Mesenchymal stem cell (in vitro differentiated cells and primary cell): ENCODE measurements at regions not wholly inside any gene's neighbourhood (a gene's known extent, or its start where the extent isn't known, plus 50 kb on each side); places are given as distances from the start of the nearest gene placed in this dataset.
A peak's percentile ranks its signal among the peaks of the same experiment; 100 is the strongest.

Source experiments
- DNase-seq: peaks from one replicate; pipeline ENCODE4 v3.0.0-alpha.2; 2013
- H2AFZ ChIP-seq: one replicate; pipeline ENCODE4 v1.6.1; 2013; ENCODE audit warnings: low read depth, mild to moderate bottlenecking, control low read depth, inconsistent platforms, low read length, moderate library complexity
- H2AK5ac ChIP-seq: 2 replicates; pipeline ENCODE4 v1.6.1; 2013; ENCODE audit warnings: low read length, moderate library complexity, mild to moderate bottlenecking, inconsistent platforms; ENCODE audit not compliant: severe bottlenecking
- H2BK120ac ChIP-seq: one replicate; pipeline ENCODE4 v1.6.1; 2013; ENCODE audit warnings: low read depth, mild to moderate bottlenecking, inconsistent platforms, low read length, moderate library complexity
- H2BK12ac ChIP-seq, 2 experiments: one replicate each; pipeline ENCODE4 v1.6.1; 2013; ENCODE audit warnings: inconsistent platforms in 2 of 2, low read length in 2 of 2, mild to moderate bottlenecking in 2 of 2, moderate library complexity in 2 of 2, control low read depth in 1 of 2
- H2BK15ac ChIP-seq: one replicate; pipeline ENCODE4 v1.6.1; 2013; ENCODE audit warnings: mild to moderate bottlenecking, low read depth, inconsistent platforms; ENCODE audit not compliant: poor library complexity, severe bottlenecking
- H2BK5ac ChIP-seq: 2 replicates; pipeline ENCODE4 v1.6.1; 2013; ENCODE audit warnings: low read depth, mild to moderate bottlenecking, low read length, control low read depth, inconsistent platforms; ENCODE audit not compliant: poor library complexity, severe bottlenecking
- H3K14ac ChIP-seq, 2 experiments: one replicate each; pipeline ENCODE4 v1.6.1; 2013; ENCODE audit warnings: inconsistent platforms in 2 of 2, low read length in 2 of 2, control low read depth in 1 of 2, mild to moderate bottlenecking in 1 of 2, moderate library complexity in 1 of 2
- H3K18ac ChIP-seq, 2 experiments: one replicate each; pipeline ENCODE4 v1.6.1; 2013; ENCODE audit warnings: inconsistent platforms in 2 of 2, low read length in 2 of 2, control low read depth in 1 of 2, low read depth in 1 of 2, mild to moderate bottlenecking in 1 of 2
- H3K23ac ChIP-seq, 2 experiments: one replicate each; pipeline ENCODE4 v1.6.1; 2013; ENCODE audit warnings: inconsistent platforms in 2 of 2, low read length in 2 of 2, mild to moderate bottlenecking in 2 of 2, moderate library complexity in 2 of 2, control low read depth in 1 of 2
- H3K27ac ChIP-seq: 2 replicates; pipeline ENCODE4 v1.5.1; 2013; ENCODE audit warnings: mild to moderate bottlenecking, moderate library complexity, low read length, control low read depth, inconsistent platforms; ENCODE audit not compliant: poor library complexity, severe bottlenecking
- H3K27me3 ChIP-seq, 2 experiments: 2 replicates each; pipeline versions ENCODE4 v1.6.1 to v1.7.0; 2013; ENCODE audit warnings: low read length in 2 of 2, mild to moderate bottlenecking in 2 of 2, moderate library complexity in 2 of 2, control low read depth in 1 of 2, inconsistent platforms in 1 of 2; ENCODE audit not compliant: control insufficient read depth in 1 of 2, insufficient read depth in 1 of 2
- H3K36me3 ChIP-seq, 2 experiments: 2 replicates each; pipeline versions ENCODE4 v1.6.1 to v1.7.0; 2013; ENCODE audit warnings: low read length in 2 of 2, control low read depth in 1 of 2, inconsistent platforms in 1 of 2, low read depth in 1 of 2, mild to moderate bottlenecking in 1 of 2; ENCODE audit not compliant: insufficient read depth in 2 of 2, control insufficient read depth in 1 of 2
- H3K4ac ChIP-seq, 2 experiments: one replicate each; pipeline ENCODE4 v1.6.1; 2013; ENCODE audit warnings: inconsistent platforms in 2 of 2, low read length in 2 of 2, mild to moderate bottlenecking in 2 of 2, moderate library complexity in 2 of 2, control low read depth in 1 of 2, low read depth in 1 of 2
- H3K4me1 ChIP-seq: 2 replicates; pipeline ENCODE4 v1.6.1; 2013; ENCODE audit warnings: low read depth, low read length, control low read depth; ENCODE audit not compliant: control insufficient read depth, insufficient read depth
- H3K4me2 ChIP-seq: 2 replicates; pipeline ENCODE4 v1.6.1; 2013; ENCODE audit warnings: low read length, mild to moderate bottlenecking, inconsistent platforms; ENCODE audit not compliant: poor library complexity, severe bottlenecking
- H3K4me3 ChIP-seq, 2 experiments: 2 replicates each; pipeline versions ENCODE4 v1.5.1 to v1.7.0; 2013; ENCODE audit warnings: low read length in 2 of 2, mild to moderate bottlenecking in 2 of 2, control low read depth in 1 of 2, low read depth in 1 of 2; ENCODE audit not compliant: insufficient read depth in 1 of 2
- H3K79me1 ChIP-seq: replicated peaks from 2 replicates; pipeline ENCODE4 v1.6.1; 2013; ENCODE audit warnings: mild to moderate bottlenecking, control low read depth, low read length, inconsistent platforms; ENCODE audit not compliant: poor library complexity, severe bottlenecking
- H3K9ac ChIP-seq: 2 replicates; pipeline ENCODE4 v1.7.0; 2013; ENCODE audit warnings: mild to moderate bottlenecking, low read length, moderate library complexity
- H3K9me3 ChIP-seq: 2 replicates; pipeline ENCODE4 v1.7.0; 2013; ENCODE audit warnings: mild to moderate bottlenecking, low read length; ENCODE audit not compliant: control insufficient read depth
- H4K8ac ChIP-seq: one replicate; pipeline ENCODE4 v1.6.1; 2013; ENCODE audit warnings: inconsistent platforms, mild to moderate bottlenecking, low read length, moderate library complexity
- H4K91ac ChIP-seq: one replicate; pipeline ENCODE4 v1.6.1; 2013; ENCODE audit warnings: mild to moderate bottlenecking, low read length, inconsistent platforms
- WGBS: methylation state at CpG from one replicate; pipeline ENCODE4 v1.1.7; 2013; ENCODE audit warnings: mixed read lengths; 5-methylcytosine and 5-hydroxymethylcytosine counted together

DNA sequence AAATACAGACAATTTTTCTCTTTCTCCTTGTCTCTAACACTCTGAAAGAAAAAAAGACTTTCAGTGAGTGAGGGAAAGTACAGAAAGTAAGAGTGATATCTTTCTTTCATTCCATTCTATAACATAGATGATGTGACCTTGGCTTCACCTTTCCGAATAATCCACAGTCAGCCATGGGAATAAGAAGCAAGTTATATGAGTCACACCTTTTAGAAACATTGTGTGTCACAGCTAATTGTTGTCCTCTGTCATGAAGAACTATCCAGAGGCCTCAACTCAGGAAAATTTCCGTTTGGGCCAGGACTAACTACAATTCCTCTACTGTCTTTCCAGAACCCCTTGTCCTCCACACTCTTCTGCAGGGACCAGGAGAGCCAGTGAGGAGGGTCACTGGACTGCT, 209.7 kb upstream of the FAR2 start:
- no peak overlapping the region for H3K14ac ChIP-seq
- no peak overlapping the region for H3K27ac ChIP-seq
- H4K8ac ChIP-seq, result no peak overlapping the region
- no peak overlapping the region for H2BK5ac ChIP-seq
- H2BK12ac ChIP-seq, result no peak overlapping the region
- H3K36me3 ChIP-seq, result no peaks in the 10 kb centered on the region
- H2AFZ ChIP-seq, result no peak overlapping the region
- no peak overlapping the region for H2AK5ac ChIP-seq
- no peak overlapping the region for H3K4me2 ChIP-seq
- H3K23ac ChIP-seq, result no peak overlapping the region
- no peak for DNase-seq
- no peak overlapping the region for H3K4me3 ChIP-seq
- H3K9ac ChIP-seq, result peak overlapping the region; percentile 34
- 84% methylated on average over 2 of the region's 2 CpGs for WGBS
- H3K4me1 ChIP-seq, result no peaks in the 10 kb centered on the region
- H3K9me3 ChIP-seq, result no peaks in the 10 kb centered on the region
- H3K79me1 ChIP-seq, result no peaks in the 10 kb centered on the region
- H2BK15ac ChIP-seq, result no peak overlapping the region
- no peak overlapping the region for H4K91ac ChIP-seq
- H3K27me3 ChIP-seq, result no peaks in the 10 kb centered on the region
- H3K18ac ChIP-seq, result no peak overlapping the region
- H3K4ac ChIP-seq, result no peak overlapping the region
- no peak overlapping the region for H2BK120ac ChIP-seq

DNA sequence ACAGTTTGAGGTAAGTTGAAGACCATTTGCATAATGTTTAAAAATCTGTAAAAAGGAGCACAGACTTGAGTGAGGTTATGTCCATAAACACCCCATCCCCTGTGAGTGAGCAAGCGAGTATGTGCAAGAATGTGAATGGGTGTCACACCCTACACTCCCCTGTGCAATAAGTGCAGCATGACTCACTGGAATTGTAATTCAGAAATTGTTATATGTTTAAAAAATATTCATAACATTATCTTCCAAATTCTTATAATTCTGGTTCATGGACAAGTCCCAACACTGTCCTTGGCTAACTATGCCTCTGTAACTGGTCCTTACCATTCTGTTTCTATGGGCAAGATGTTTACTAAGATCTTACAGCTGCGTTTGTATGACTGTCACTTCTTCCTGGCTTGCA, 207.8 kb upstream of the FAR2 start:
- no peaks in the 10 kb centered on the region for H3K4me1 ChIP-seq
- no peak overlapping the region for H2BK12ac ChIP-seq
- H3K14ac ChIP-seq, result no peak overlapping the region
- H3K23ac ChIP-seq, result no peak overlapping the region
- H3K18ac ChIP-seq, result no peak overlapping the region
- no peak overlapping the region for H2AFZ ChIP-seq
- H3K4me2 ChIP-seq, result no peak overlapping the region
- no peak overlapping the region for H3K4me3 ChIP-seq
- no peak overlapping the region for H3K9ac ChIP-seq
- no peak overlapping the region for H2BK5ac ChIP-seq
- H3K4ac ChIP-seq, result no peak overlapping the region
- 87% methylated on average over 2 of the region's 2 CpGs for WGBS
- no peaks in the 10 kb centered on the region for H3K27me3 ChIP-seq
- H4K8ac ChIP-seq, result no peak overlapping the region
- H2BK15ac ChIP-seq, result no peak overlapping the region
- no peaks in the 10 kb centered on the region for H3K9me3 ChIP-seq
- DNase-seq, result no peak
- H4K91ac ChIP-seq, result no peak overlapping the region
- no peak overlapping the region for H3K27ac ChIP-seq
- H3K79me1 ChIP-seq, result no peaks in the 10 kb centered on the region
- H2AK5ac ChIP-seq, result no peak overlapping the region
- no peaks in the 10 kb centered on the region for H3K36me3 ChIP-seq
- no peak overlapping the region for H2BK120ac ChIP-seq

DNA sequence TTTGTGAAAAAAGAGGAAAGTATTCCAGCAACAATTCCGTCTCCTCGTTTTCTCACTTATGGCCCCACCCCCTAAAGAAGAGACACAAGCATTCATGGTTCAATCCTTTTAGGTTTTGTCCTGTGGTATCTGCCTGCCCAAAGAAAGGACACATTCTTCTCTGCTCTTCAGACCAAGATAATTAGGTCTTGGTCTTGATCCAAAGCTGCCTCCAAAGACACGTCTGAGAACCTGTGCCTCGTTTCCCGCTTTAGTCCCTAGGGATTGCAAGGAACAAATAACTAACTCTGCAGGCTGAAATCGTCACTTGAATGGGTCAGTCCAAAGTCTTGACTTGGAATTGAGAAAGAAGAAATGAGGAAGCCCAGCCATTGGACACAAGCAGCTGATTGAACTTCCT, 202.7 kb upstream of the FAR2 start:
- no peaks in the 10 kb centered on the region for H3K36me3 ChIP-seq
- H3K27ac ChIP-seq, result no peak overlapping the region
- H3K9ac ChIP-seq, result no peak overlapping the region
- no peak overlapping the region for H4K91ac ChIP-seq
- no peaks in the 10 kb centered on the region for H3K4me1 ChIP-seq
- H3K9me3 ChIP-seq, result no peaks in the 10 kb centered on the region
- H3K79me1 ChIP-seq, result no peaks in the 10 kb centered on the region
- no peak overlapping the region for H4K8ac ChIP-seq
- H3K4me3 ChIP-seq, result no peak overlapping the region
- no peaks in the 10 kb centered on the region for H3K27me3 ChIP-seq
- H3K18ac ChIP-seq, result no peak overlapping the region
- no peak overlapping the region for H2BK12ac ChIP-seq
- H3K23ac ChIP-seq, result no peak overlapping the region
- WGBS, result 73% methylated on average over 6 of the region's 6 CpGs
- H3K4me2 ChIP-seq, result no peak overlapping the region
- H3K14ac ChIP-seq, result no peak overlapping the region
- no peak overlapping the region for H3K4ac ChIP-seq
- no peak overlapping the region for H2BK15ac ChIP-seq
- no peak overlapping the region for H2BK5ac ChIP-seq
- H2AFZ ChIP-seq, result no peak overlapping the region
- no peak overlapping the region for H2AK5ac ChIP-seq
- DNase-seq, result no peak
- H2BK120ac ChIP-seq, result no peak overlapping the region

DNA sequence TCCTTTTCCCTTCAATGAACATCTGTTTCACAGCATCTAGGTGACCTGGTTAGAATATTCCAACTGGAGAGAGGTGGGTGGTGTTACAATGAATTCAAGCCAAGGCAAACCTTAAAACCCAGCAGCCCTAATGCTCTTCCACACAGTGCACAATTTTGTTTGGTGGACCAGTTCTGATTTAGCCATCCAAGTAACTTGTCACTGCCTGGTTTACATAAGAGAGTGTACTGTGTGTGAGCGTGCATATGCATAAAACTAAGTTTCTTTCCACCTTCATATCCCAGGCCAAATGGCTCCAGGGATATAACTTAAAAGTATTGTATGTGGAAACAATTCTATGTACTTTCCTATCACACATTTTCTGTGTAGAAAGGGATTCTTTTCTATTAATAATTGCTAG, 200.4 kb upstream of the FAR2 start:
- Histone ChIP-seq H2BK120ac (no peak overlapping the region), H3K14ac (no peak overlapping the region), H3K23ac (no peak overlapping the region), H3K9me3 (no peaks in the 10 kb centered on the region), H2AFZ (no peak overlapping the region), H3K4me2 (no peak overlapping the region), H2BK15ac (no peak overlapping the region), H2BK5ac (no peak overlapping the region), H3K4me3 (no peak overlapping the region), H4K8ac (no peak overlapping the region), H3K27me3 (no peaks in the 10 kb centered on the region), H4K91ac (no peak overlapping the region), H2BK12ac (no peak overlapping the region), H3K4me1 (no peaks in the 10 kb centered on the region), H3K79me1 (no peaks in the 10 kb centered on the region), H3K27ac (no peak overlapping the region), H3K18ac (no peak overlapping the region), H3K4ac (no peak overlapping the region), H3K9ac (no peak overlapping the region), H2AK5ac (no peak overlapping the region), H3K36me3 (no peaks in the 10 kb centered on the region)
- no CpG with 5 or more reads among the region's 1 CpG for WGBS
- no peak for DNase-seq
